ENCODE measurements at regions not wholly inside any gene's neighbourhood (a gene's known extent, or its start where the extent isn't known, plus 50 kb on each side); places are given as distances from the start of the nearest gene placed in this dataset.

- TF ChIP-seq CTCF (IDR thresholded peaks at IDR 0.05), result no peak
These were observed 212.7 kb upstream of the NTM start for GRCh38 chr11:131157678-131158077.

GRCh38 chr11:131160846-131161245 is 209.6 kb upstream of the NTM start:
- intact Hi-C loops (cut with DNase I, micrococcal nuclease), result no loop called here
- no peak overlapping the region for H3K4me3 ChIP-seq
- H3K36me3 ChIP-seq (ENCODE audit: low read depth), result no peaks in the 10 kb centered on the region
- H3K4me1 ChIP-seq (ENCODE audit: low read depth), result no peaks in the 10 kb centered on the region
- H3K9me3 ChIP-seq, result no peaks in the 10 kb centered on the region
- TF ChIP-seq CTCF (IDR thresholded peaks at IDR 0.05), result no peak
- ATAC-seq (no peak), DNase-seq (no peak)

More at GRCh38 chr11:131157678-131158077, 212.7 kb upstream of the NTM start:
- intact Hi-C loops (cut with DNase I, micrococcal nuclease), result no loop called here
- H3K4me1 ChIP-seq (ENCODE audit: low read depth), result no peaks in the 10 kb centered on the region
- DNase-seq (no peak), ATAC-seq (no peak)
- H3K36me3 ChIP-seq (ENCODE audit: low read depth), result no peaks in the 10 kb centered on the region
- no peaks in the 10 kb centered on the region for H3K9me3 ChIP-seq
- no peak overlapping the region for H3K4me3 ChIP-seq

- H3K36me3 ChIP-seq (ENCODE audit: low read depth), result no peaks in the 10 kb centered on the region
- H3K9me3 ChIP-seq, result no peaks in the 10 kb centered on the region
- TF ChIP-seq CTCF (IDR thresholded peaks at IDR 0.05), result no peak
- intact Hi-C loops (cut with DNase I, micrococcal nuclease), result no loop called here
- DNase-seq (no peak), ATAC-seq (no peak)
- H3K4me1 ChIP-seq (ENCODE audit: low read depth), result no peaks in the 10 kb centered on the region
- no peak overlapping the region for H3K4me3 ChIP-seq
These were observed 206.8 kb upstream of the NTM start for GRCh38 chr11:131163613-131164012.

- no peaks in the 10 kb centered on the region for H3K4me1 ChIP-seq (ENCODE audit: low read depth)
- H3K9me3 ChIP-seq, result no peaks in the 10 kb centered on the region
- H3K36me3 ChIP-seq (ENCODE audit: low read depth), result no peaks in the 10 kb centered on the region
- no peak for DNase-seq
- no peak for TF ChIP-seq CTCF (IDR thresholded peaks at IDR 0.05)
- intact Hi-C loops (cut with DNase I, micrococcal nuclease), result no loop called here
- H3K4me3 ChIP-seq, result no peak overlapping the region
- ATAC-seq, result no peak
These were observed 205.4 kb upstream of the NTM start for GRCh38 chr11:131165036-131165435.

- DNase-seq (no peak), ATAC-seq (no peak)
- H3K9me3 ChIP-seq, result no peaks in the 10 kb centered on the region
- intact Hi-C loops (cut with DNase I, micrococcal nuclease), result no loop called here
- H3K4me3 ChIP-seq, result no peak overlapping the region
- H3K4me1 ChIP-seq (ENCODE audit: low read depth), result no peaks in the 10 kb centered on the region
- H3K36me3 ChIP-seq (ENCODE audit: low read depth), result no peaks in the 10 kb centered on the region
- TF ChIP-seq CTCF (IDR thresholded peaks at IDR 0.05), result no peak
These were observed 201.3 kb upstream of the NTM start for GRCh38 chr11:131168839-131169713.
